Upper lobe of left lung (tissue), 4 donors: ENCODE measurements at regions not wholly inside any gene's neighbourhood (a gene's known extent, or its start where the extent isn't known, plus 50 kb on each side); places are given as distances from the start of the nearest gene placed in this dataset.

Experiments
- CTCF ChIP-seq, 6 experiments: fragments of 450-650 bp in 4 of 6; fragments of 200-600 bp in 2 of 6; sonication (generic) in 2 of 6; IDR thresholded peaks; one replicate each; pipeline ENCODE4 v1.5.1; 2016 to 2019; ENCODE audit warnings: antibody characterized with exemption in 6 of 6
- POLR2A ChIP-seq, 4 donors: fragments of 450-650 bp; IDR thresholded peaks; one replicate each; pipeline ENCODE4 v1.5.1; 2016 to 2017; ENCODE audit warnings: antibody characterized with exemption in 4 of 4, mild to moderate bottlenecking in 2 of 4
- POLR2AphosphoS5 ChIP-seq, 2 donors: sonication (generic); formaldehyde crosslinking; IDR thresholded peaks; one replicate each; pipeline ENCODE4 v1.5.1; 2017; ENCODE audit warnings: antibody characterized with exemption in 2 of 2

DNA sequence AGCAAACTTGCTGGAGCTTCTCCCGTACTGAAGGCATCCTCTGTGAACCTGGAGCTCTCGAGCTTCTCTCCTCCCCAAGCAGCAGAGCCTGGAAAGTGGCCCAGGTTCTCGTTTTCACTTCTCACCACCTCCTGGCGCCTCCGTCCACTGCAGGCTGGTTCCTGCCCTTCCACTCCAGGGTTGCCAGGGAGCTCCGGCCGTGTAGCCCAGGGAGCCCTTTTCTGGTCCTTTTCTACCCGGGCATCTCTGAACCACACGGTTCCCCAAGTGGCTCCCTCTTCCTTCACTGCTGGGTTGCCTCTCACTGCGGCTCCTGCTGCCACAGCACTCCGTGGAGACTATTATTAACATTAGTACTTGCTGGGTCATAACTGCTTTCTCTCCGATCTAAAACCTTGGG, 208.6 kb upstream of the PPP2R2D start:
- TF ChIP-seq CTCF (IDR thresholded peaks at IDR 0.05) (no peak), POLR2A (IDR thresholded peaks at IDR 0.05) (no peak), POLR2AphosphoS5 (IDR thresholded peaks at IDR 0.05) (no peak)
